ENCODE measurements at regions not wholly inside any gene's neighbourhood (a gene's known extent, or its start where the extent isn't known, plus 50 kb on each side); places are given as distances from the start of the nearest gene placed in this dataset.
"Not testable (repeated sequence)": the region's sequence is repeated elsewhere in the genome, so short reads cannot be mapped to it uniquely, and the experiment has no call there.

GRCh38 chr22:44566911-44567310, 68.9 kb upstream of the RTL6 start:
- no peak for DNase-seq (ENCODE audit: low read depth in 4 of 4, low spot score in 3 of 4)

- not testable (repeated sequence) for DNase-seq (ENCODE audit: low read depth in 4 of 4, low spot score in 3 of 4)
Observed at GRCh38 chr22:44562651-44563050, 64.6 kb upstream of the RTL6 start.

GRCh38 chr22:44561139-44561840, 63.3 kb upstream of the RTL6 start:
- DNase-seq (ENCODE audit: low read depth in 4 of 4, low spot score in 3 of 4), result no peak

- not testable (repeated sequence) for DNase-seq (ENCODE audit: low read depth in 4 of 4, low spot score in 3 of 4)
Observed at GRCh38 chr22:44558671-44559070, 60.6 kb upstream of the RTL6 start.

GRCh38 chr22:44557872-44558271, 59.8 kb upstream of the RTL6 start:
- not testable (repeated sequence) for DNase-seq (ENCODE audit: low read depth in 4 of 4, low spot score in 3 of 4)

- DNase-seq (ENCODE audit: low read depth in 4 of 4, low spot score in 3 of 4), result no peak
Observed at GRCh38 chr22:44557064-44557748, 59.2 kb upstream of the RTL6 start.

GRCh38 chr22:44555597-44555996, 57.6 kb upstream of the RTL6 start:
- no peak for DNase-seq (ENCODE audit: low read depth in 4 of 4, low spot score in 3 of 4)

GRCh38 chr22:44555046-44555445, 57.0 kb upstream of the RTL6 start:
- no peak for DNase-seq (ENCODE audit: low read depth in 4 of 4, low spot score in 3 of 4)

- DNase-seq (ENCODE audit: low read depth in 4 of 4, low spot score in 3 of 4), result no peak
Observed at GRCh38 chr22:44554411-44554810, 56.4 kb upstream of the RTL6 start.

GRCh38 chr22:44550711-44551491, 52.9 kb upstream of the RTL6 start:
- no peak for DNase-seq (ENCODE audit: low read depth in 4 of 4, low spot score in 3 of 4)

- no peak for DNase-seq (ENCODE audit: low read depth in 4 of 4, low spot score in 3 of 4)
Observed at GRCh38 chr22:44549701-44550100, 51.7 kb upstream of the RTL6 start.

- no peak for DNase-seq (ENCODE audit: low read depth in 4 of 4, low spot score in 3 of 4)
Observed at GRCh38 chr22:44548981-44549380, 50.9 kb upstream of the RTL6 start.
